ENCODE measurements at regions not wholly inside any gene's neighbourhood (a gene's known extent, or its start where the extent isn't known, plus 50 kb on each side); places are given as distances from the start of the nearest gene placed in this dataset.

- TF ChIP-seq CTCF (conservative IDR thresholded peaks at IDR 0.05; ENCODE audit: low read length) = no peak
- TF ChIP-seq EZH2phosphoT487 (IDR thresholded peaks at IDR 0.05; ENCODE audit: borderline replicate concordance, low read depth, low read length) = no peak
Observed at GRCh38 chr2:133838642-133839365, 270.5 kb upstream of the NCKAP5 start.
